Activated T-helper 2 cell treated with anti-CD3 and anti-CD28 coated beads, Interferon-gamma antibody, Interleukin-2, Interleukin-4, amounts not matched to agents 10 μg/mL and 5 μg/mL and 100 μg/mL, durations not matched to agents 14 hours and 24 hours and 36 hours (primary cell): ENCODE measurements at regions not wholly inside any gene's neighbourhood (a gene's known extent, or its start where the extent isn't known, plus 50 kb on each side); places are given as distances from the start of the nearest gene placed in this dataset.
"Not testable (repeated sequence)": the region's sequence is repeated elsewhere in the genome, so short reads cannot be mapped to it uniquely, and the experiment has no call there.

ENCODE experiments used
- DNase-seq: peaks from one replicate; pipeline ENCODE4 v3.0.0; 2021; ENCODE audit warnings: low spot score
- H3K27ac Mint-ChIP-seq: one replicate; pipeline ENCODE4 v1.8.0; 2021; ENCODE audit warnings: mixed read lengths
- H3K27me3 Mint-ChIP-seq: one replicate; pipeline ENCODE4 v1.8.0; 2021; ENCODE audit warnings: low read depth, mixed read lengths
- H3K36me3 Mint-ChIP-seq: one replicate; pipeline ENCODE4 v1.8.0; 2021; ENCODE audit warnings: low read depth, mixed read lengths
- H3K4me1 Mint-ChIP-seq: one replicate; pipeline ENCODE4 v1.8.0; 2021; ENCODE audit warnings: low read depth, mixed read lengths
- H3K4me3 Mint-ChIP-seq: one replicate; pipeline ENCODE4 v1.8.0; 2021; ENCODE audit warnings: low read depth, mild to moderate bottlenecking, moderate library complexity, mixed read lengths
- H3K9me3 Mint-ChIP-seq: one replicate; pipeline ENCODE4 v1.8.0; 2021; ENCODE audit warnings: mixed read lengths
- intact Hi-C: fragments of 100-400 bp; cut with micrococcal nuclease; formaldehyde crosslinking; loops from one replicate; pipeline ENCODE4 v1.15.1; 2023

DNA sequence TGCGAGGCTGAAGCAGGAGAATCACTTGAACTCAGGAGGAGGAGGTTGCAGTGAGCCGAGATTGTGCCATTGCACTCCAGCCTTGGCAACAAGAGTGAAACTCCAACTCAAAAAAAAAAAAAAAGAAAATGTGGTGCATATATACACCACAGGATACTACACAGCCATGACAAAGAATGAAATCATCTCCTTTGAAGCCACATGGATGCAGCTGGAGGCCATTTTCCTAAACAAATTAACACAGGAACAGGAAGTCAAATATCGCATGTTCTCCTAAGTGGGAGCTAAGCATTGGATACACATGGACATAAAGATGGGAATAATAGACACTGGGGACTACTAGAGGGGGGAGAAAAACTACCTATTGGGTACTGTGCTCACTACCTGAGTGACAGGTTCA lies 226.9 kb downstream of the SOX2 start:
- H3K36me3 Mint-ChIP-seq, H3K4me3 Mint-ChIP-seq, H3K27me3 Mint-ChIP-seq, H3K4me1 Mint-ChIP-seq, DNase-seq, H3K27ac Mint-ChIP-seq, H3K9me3 Mint-ChIP-seq, intact Hi-C loops: not testable (repeated sequence)

GRCh38 chr3:181940703-181941102 lies 229.0 kb downstream of the SOX2 start:
- Mint-ChIP-seq H3K36me3 (no peaks in the 10 kb centered on the region), H3K27ac (no peak overlapping the region), H3K4me3 (no peak overlapping the region), H3K9me3 (no peaks in the 10 kb centered on the region), H3K4me1 (no peaks in the 10 kb centered on the region), H3K27me3 (no peaks in the 10 kb centered on the region)
- intact Hi-C loops, result no loop called here
- no peak for DNase-seq

GRCh38 chr3:181941250-181941649 lies 229.5 kb downstream of the SOX2 start:
- DNase-seq, result no peak
- Mint-ChIP-seq H3K4me3 (no peak overlapping the region), H3K4me1 (no peaks in the 10 kb centered on the region), H3K9me3 (no peaks in the 10 kb centered on the region), H3K36me3 (no peaks in the 10 kb centered on the region), H3K27ac (no peak overlapping the region), H3K27me3 (no peaks in the 10 kb centered on the region)
- intact Hi-C loops, result no loop called here

GRCh38 chr3:181943285-181943684 lies 231.6 kb downstream of the SOX2 start:
- Mint-ChIP-seq H3K9me3 (no peaks in the 10 kb centered on the region), H3K27ac (no peak overlapping the region), H3K4me3 (no peak overlapping the region), H3K4me1 (no peaks in the 10 kb centered on the region), H3K36me3 (no peaks in the 10 kb centered on the region), H3K27me3 (no peaks in the 10 kb centered on the region)
- intact Hi-C loops, result no loop called here
- no peak for DNase-seq

DNA sequence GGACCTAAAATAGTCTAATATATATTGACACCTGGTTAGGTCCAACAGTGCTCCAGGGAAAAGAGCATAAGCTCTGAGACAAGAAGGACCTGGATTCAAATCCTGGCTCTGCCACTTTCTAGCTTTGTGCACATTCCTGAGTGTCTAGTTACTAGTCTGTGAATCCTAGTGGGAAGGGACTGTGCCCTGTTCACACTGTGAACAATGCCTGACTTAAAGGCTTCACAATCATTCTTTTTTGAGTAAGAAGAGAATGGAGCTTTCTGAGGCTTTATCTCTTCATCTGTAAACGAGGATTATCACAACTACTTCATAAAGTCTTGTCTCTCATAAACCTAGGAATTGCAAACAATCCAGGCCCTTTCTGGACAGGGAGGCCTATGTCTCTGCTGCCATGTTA lies 235.9 kb downstream of the SOX2 start:
- Mint-ChIP-seq H3K9me3 (no peaks in the 10 kb centered on the region), H3K36me3 (no peaks in the 10 kb centered on the region), H3K4me3 (no peak overlapping the region), H3K27ac (no peak overlapping the region), H3K4me1 (no peaks in the 10 kb centered on the region), H3K27me3 (no peaks in the 10 kb centered on the region)
- intact Hi-C loops, result no loop called here
- DNase-seq, result no peak

DNA sequence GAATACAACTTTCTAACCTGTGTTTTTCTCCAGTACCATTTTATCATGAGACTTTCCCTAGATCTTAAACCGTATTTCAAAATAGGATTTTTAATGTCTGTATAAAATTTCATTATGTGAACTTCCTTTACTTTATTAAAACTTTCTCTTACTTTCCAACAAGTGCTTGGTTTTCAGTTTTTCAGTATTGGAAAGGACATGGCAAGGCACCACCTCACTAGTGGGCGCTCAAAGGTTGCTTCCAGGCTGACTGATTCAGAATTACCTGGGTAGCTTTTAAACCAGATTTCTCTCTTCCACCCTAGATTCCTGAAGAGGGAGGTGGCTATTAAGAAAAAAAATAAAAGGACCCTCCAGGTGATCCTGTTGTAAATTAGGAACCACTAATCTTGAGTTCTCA lies 236.6 kb downstream of the SOX2 start:
- no peak overlapping the region for H3K27ac Mint-ChIP-seq
- no peaks in the 10 kb centered on the region for H3K27me3 Mint-ChIP-seq
- H3K36me3 Mint-ChIP-seq, result no peaks in the 10 kb centered on the region
- DNase-seq, result no peak
- intact Hi-C loops, result no loop called here
- H3K4me3 Mint-ChIP-seq, result no peak overlapping the region
- H3K9me3 Mint-ChIP-seq, result no peaks in the 10 kb centered on the region
- H3K4me1 Mint-ChIP-seq, result no peaks in the 10 kb centered on the region

- DNase-seq, result no peak
- H3K27me3 Mint-ChIP-seq, result no peaks in the 10 kb centered on the region
- no peak overlapping the region for H3K27ac Mint-ChIP-seq
- no peak overlapping the region for H3K4me3 Mint-ChIP-seq
- H3K4me1 Mint-ChIP-seq, result no peaks in the 10 kb centered on the region
- intact Hi-C loops, result no loop called here
- no peaks in the 10 kb centered on the region for H3K9me3 Mint-ChIP-seq
- no peaks in the 10 kb centered on the region for H3K36me3 Mint-ChIP-seq
These were observed 240.5 kb downstream of the SOX2 start for GRCh38 chr3:181952221-181952620.

DNA sequence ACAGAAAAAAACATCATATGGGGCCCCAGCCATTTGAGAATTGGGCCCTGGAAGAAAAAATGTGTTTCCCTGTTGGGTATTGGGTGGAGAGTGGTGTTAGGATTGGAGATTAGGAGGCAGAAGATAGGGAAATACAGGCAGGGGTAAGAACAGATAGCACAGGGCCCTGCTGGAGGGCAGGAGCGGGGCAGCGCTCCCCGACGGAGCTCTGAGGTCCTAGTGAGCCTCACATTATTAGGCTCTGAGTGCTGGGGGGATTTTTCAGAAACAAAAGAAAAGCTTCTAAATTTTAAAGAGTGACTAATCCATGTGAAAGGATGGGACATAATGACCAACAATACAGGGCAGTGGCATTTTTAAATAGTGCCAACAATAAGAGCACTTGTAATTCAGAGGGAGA lies 241.2 kb downstream of the SOX2 start:
- Mint-ChIP-seq H3K9me3 (no peaks in the 10 kb centered on the region), H3K4me1 (no peaks in the 10 kb centered on the region)
- intact Hi-C loops, result no loop called here

DNA sequence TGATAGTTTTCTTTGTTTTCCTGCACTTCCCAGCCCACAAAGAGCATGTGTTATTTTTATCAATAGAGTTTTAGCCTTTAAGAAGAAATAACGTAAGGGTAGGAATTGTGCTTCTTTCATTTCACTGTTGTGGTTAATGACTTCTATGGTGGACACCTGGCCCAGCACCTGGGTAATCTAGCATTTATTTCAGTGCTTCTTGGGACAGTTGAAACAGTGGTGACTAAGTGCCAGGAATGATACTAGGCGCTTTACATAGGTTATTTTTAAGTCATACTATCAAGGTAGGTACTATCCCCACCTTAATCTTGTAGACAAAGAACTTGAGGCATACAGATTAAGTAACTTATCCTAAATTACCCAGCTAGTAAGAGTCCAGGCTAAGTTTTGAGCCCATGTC lies 243.8 kb downstream of the SOX2 start:
- no peaks in the 10 kb centered on the region for H3K27me3 Mint-ChIP-seq
- DNase-seq, result no peak
- H3K27ac Mint-ChIP-seq, result no peak overlapping the region
- intact Hi-C loops, result no loop called here
- H3K4me3 Mint-ChIP-seq, result no peak overlapping the region
- H3K9me3 Mint-ChIP-seq, result no peaks in the 10 kb centered on the region
- no peaks in the 10 kb centered on the region for H3K4me1 Mint-ChIP-seq
- H3K36me3 Mint-ChIP-seq, result no peaks in the 10 kb centered on the region

More for the DNA sequence above, 241.2 kb downstream of the SOX2 start:
- Mint-ChIP-seq H3K27ac (no peak overlapping the region), H3K27me3 (no peaks in the 10 kb centered on the region), H3K4me3 (no peak overlapping the region), H3K36me3 (no peaks in the 10 kb centered on the region)
- no peak for DNase-seq

GRCh38 chr3:181956122-181956521 lies 244.4 kb downstream of the SOX2 start:
- no peaks in the 10 kb centered on the region for H3K9me3 Mint-ChIP-seq
- no peaks in the 10 kb centered on the region for H3K36me3 Mint-ChIP-seq
- H3K4me3 Mint-ChIP-seq, result no peak overlapping the region
- DNase-seq, result no peak
- H3K27me3 Mint-ChIP-seq, result no peaks in the 10 kb centered on the region
- H3K27ac Mint-ChIP-seq, result no peak overlapping the region
- intact Hi-C loops, result no loop called here
- no peaks in the 10 kb centered on the region for H3K4me1 Mint-ChIP-seq

DNA sequence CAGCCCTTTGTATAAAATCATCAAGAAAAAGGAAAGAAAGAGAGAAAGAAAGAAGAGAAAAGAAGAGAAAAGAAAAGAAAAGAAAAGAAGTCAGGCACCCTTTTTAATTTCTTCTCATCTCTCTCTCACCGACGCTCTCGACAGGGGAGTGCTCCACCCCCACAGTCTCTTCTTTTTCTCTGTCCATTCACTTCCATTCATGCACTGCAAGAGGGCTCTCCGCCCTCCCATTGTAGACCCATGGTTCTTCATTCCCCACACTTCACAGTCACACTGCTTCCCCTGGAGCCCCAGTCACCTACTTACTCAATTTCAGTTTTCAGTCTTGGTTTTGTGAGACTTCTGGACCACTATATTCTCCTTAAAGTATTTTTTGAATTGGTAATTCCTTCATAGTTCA lies 254.7 kb downstream of the SOX2 start:
- Mint-ChIP-seq H3K4me1 (no peaks in the 10 kb centered on the region), H3K27ac (no peak overlapping the region), H3K27me3 (no peaks in the 10 kb centered on the region), H3K4me3 (no peak overlapping the region), H3K36me3 (no peaks in the 10 kb centered on the region), H3K9me3 (no peaks in the 10 kb centered on the region)
- intact Hi-C loops, result no loop called here
- no peak for DNase-seq

DNA sequence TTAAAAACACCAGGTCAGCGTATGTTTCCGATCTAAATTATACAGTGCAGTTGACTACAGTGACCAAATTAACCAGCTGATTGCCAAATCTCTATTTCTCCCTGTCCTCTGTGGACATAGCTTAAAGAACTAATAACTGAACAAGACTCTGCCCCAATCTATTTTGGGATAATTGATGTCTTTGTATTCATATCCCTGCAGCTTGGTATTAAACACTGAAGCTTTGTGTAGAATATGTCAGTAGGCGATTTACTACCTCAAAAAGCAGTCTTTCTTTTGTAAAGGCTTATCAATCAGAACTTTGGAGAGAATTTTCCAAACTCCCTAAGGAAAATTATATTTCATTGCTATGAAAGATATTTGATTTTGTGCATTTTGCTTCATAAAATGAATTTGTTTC lies 258.2 kb downstream of the SOX2 start:
- intact Hi-C loops, result no loop called here
- H3K4me3 Mint-ChIP-seq, result no peak overlapping the region
- H3K9me3 Mint-ChIP-seq, result no peaks in the 10 kb centered on the region
- no peak for DNase-seq
- no peaks in the 10 kb centered on the region for H3K27me3 Mint-ChIP-seq
- H3K27ac Mint-ChIP-seq, result no peak overlapping the region
- H3K36me3 Mint-ChIP-seq, result no peaks in the 10 kb centered on the region
- no peaks in the 10 kb centered on the region for H3K4me1 Mint-ChIP-seq

DNA sequence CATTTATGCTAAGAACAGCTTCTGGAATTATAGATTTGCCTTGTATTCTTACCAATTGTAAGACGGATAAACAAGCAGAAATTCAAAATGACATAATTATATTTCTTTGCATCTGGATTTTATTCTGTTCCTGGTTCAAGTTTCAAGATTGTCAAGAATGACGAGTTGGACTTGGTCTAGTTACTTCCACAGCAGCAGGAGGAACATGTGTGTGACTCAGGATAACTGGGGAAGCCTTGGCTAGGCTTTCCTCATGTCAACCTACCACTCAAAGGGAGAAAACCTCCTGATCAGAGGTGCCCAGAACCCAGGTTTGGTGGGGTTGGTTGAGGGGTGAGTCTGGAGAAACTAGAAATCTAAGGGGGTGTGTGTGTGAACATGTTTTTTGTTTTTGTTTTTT lies 259.7 kb downstream of the SOX2 start:
- Mint-ChIP-seq H3K27ac (no peak overlapping the region), H3K4me3 (no peak overlapping the region), H3K36me3 (no peaks in the 10 kb centered on the region), H3K9me3 (no peaks in the 10 kb centered on the region), H3K4me1 (no peaks in the 10 kb centered on the region), H3K27me3 (no peaks in the 10 kb centered on the region)
- no peak for DNase-seq
- intact Hi-C loops, result no loop called here

- no peaks in the 10 kb centered on the region for H3K27me3 Mint-ChIP-seq
- H3K27ac Mint-ChIP-seq, result no peak overlapping the region
- H3K9me3 Mint-ChIP-seq, result no peaks in the 10 kb centered on the region
- intact Hi-C loops, result no loop called here
- no peak for DNase-seq
- H3K36me3 Mint-ChIP-seq, result no peaks in the 10 kb centered on the region
- H3K4me3 Mint-ChIP-seq, result no peak overlapping the region
- H3K4me1 Mint-ChIP-seq, result no peaks in the 10 kb centered on the region
These were observed 262.5 kb downstream of the SOX2 start for GRCh38 chr3:181974198-181974597.
